K562 (cell line): ENCODE measurements at regions not wholly inside any gene's neighbourhood (a gene's known extent, or its start where the extent isn't known, plus 50 kb on each side); places are given as distances from the start of the nearest gene placed in this dataset.
A peak's percentile ranks its signal among the peaks of the same experiment; 100 is the strongest.

Experiments used
- BDP1 ChIP-seq: IDR thresholded peaks from 3 replicates; pipeline ENCODE4 v1.6.1; 2011; ENCODE audit not compliant: insufficient read length, insufficient read depth
- EGR1 ChIP-seq: fragments of 450-650 bp; conservative IDR thresholded peaks from 2 replicates; pipeline ENCODE4 v1.6.1; 2017; ENCODE audit warnings: mild to moderate bottlenecking
- ESRRA ChIP-seq: fragments of 450-650 bp; IDR thresholded peaks from 2 replicates; pipeline ENCODE4 v1.6.1; 2014; ENCODE audit warnings: low read depth, mild to moderate bottlenecking, moderate library complexity, borderline replicate concordance
- FOXK2 ChIP-seq, 2 experiments: fragments of 450-650 bp; IDR thresholded peaks in 1 of 2; conservative IDR thresholded peaks in 1 of 2; 2 replicates each; pipeline ENCODE4 v1.6.1; 2016; ENCODE audit warnings: low read depth in 2 of 2, mild to moderate bottlenecking in 1 of 2
- FOXP1 ChIP-seq: sonication (generic); formaldehyde crosslinking; IDR thresholded peaks from 2 replicates; pipeline ENCODE4 v1.8.0; 2022; ENCODE audit warnings: mild to moderate bottlenecking, missing genetic modification reagents
- GATA2 ChIP-seq: sonication (generic); formaldehyde crosslinking; IDR thresholded peaks from 2 replicates; pipeline ENCODE4 v1.4.0; 2020; ENCODE audit warnings: mild to moderate bottlenecking, missing genetic modification reagents
- KDM4B ChIP-seq, 2 experiments: fragments of 450-650 bp in 1 of 2; sonication (generic) in 1 of 2; IDR thresholded peaks; 2 replicates each; pipeline ENCODE4 v1.6.1; 2016 to 2017; ENCODE audit warnings: borderline replicate concordance in 2 of 2, antibody characterized with exemption in 1 of 2, low read depth in 1 of 2, mild to moderate bottlenecking in 1 of 2
- KLF6 ChIP-seq: fragments of 250-450 bp; sonication (Bioruptor Pico); IDR thresholded peaks from 2 replicates; pipeline ENCODE4 v1.4.0; 2020; ENCODE audit warnings: mild to moderate bottlenecking, moderate library complexity, borderline replicate concordance
- POLR3A ChIP-seq: IDR thresholded peaks from 2 replicates; pipeline ENCODE4 v1.6.1; 2011; ENCODE audit warnings: borderline replicate concordance, mild to moderate bottlenecking, moderate library complexity; ENCODE audit not compliant: insufficient read length, insufficient read depth; ENCODE audit errors: extremely low read depth
- RUNX1 ChIP-seq: sonication (generic); IDR thresholded peaks from 2 replicates; pipeline ENCODE4 v1.6.1; 2016; ENCODE audit warnings: antibody characterized with exemption, low read depth
- ZBTB17 ChIP-seq: fragments of 450-650 bp; formaldehyde crosslinking; IDR thresholded peaks from 2 replicates; pipeline ENCODE4 v1.4.0; 2020; ENCODE audit warnings: mild to moderate bottlenecking
- ZFP36 ChIP-seq: fragments of 150-350 bp; IDR thresholded peaks from 2 replicates; pipeline ENCODE4 v1.6.1; 2018; ENCODE audit warnings: low read length, low read depth; ENCODE audit not compliant: partially characterized antibody
- ZNF175 ChIP-seq: fragments of 200-800 bp; sonication (Bioruptor generic); IDR thresholded peaks from 2 replicates; pipeline ENCODE4 v1.6.1; 2016; ENCODE audit warnings: low read depth, mild to moderate bottlenecking, missing genetic modification characterization, missing compliant biosample characterization
- ZNF184 ChIP-seq: sonication (generic); formaldehyde crosslinking; IDR thresholded peaks from 2 replicates; pipeline ENCODE4 v1.5.0; 2020; ENCODE audit warnings: missing genetic modification reagents
- ZNF347 ChIP-seq: fragments of 450-650 bp; formaldehyde crosslinking; IDR thresholded peaks from 2 replicates; pipeline ENCODE4 v1.4.0; 2020; ENCODE audit warnings: low read depth, mild to moderate bottlenecking, moderate library complexity
- ZNF644 ChIP-seq: fragments of 200-800 bp; sonication (Bioruptor generic); IDR thresholded peaks from 2 replicates; pipeline ENCODE4 v1.6.1; 2016; ENCODE audit warnings: low read depth, missing genetic modification characterization, missing compliant biosample characterization
- ZSCAN32 ChIP-seq: fragments of 450-650 bp; formaldehyde crosslinking; IDR thresholded peaks from 2 replicates; pipeline ENCODE4 v1.4.0; 2020; ENCODE audit warnings: mild to moderate bottlenecking, moderate library complexity
- TF ChIP-seq, protein P1 (sequence below), 2 experiments: fragments of 450-650 bp; formaldehyde crosslinking in 1 of 2; IDR thresholded peaks; 2 replicates each; pipeline versions ENCODE4 v1.4.0 to v1.6.1; 2014 to 2020; ENCODE audit warnings: mild to moderate bottlenecking in 2 of 2, borderline replicate concordance in 1 of 2, low read depth in 1 of 2
- TF ChIP-seq, protein P2 (sequence below), 2 experiments: IDR thresholded peaks; 2 replicates each; pipeline ENCODE4 v1.6.1; 2011; ENCODE audit warnings: borderline replicate concordance in 1 of 2, control low read depth in 1 of 2, low read depth in 1 of 2, low read length in 1 of 2, mild to moderate bottlenecking in 1 of 2, mixed read lengths in 1 of 2, moderate library complexity in 1 of 2; ENCODE audit not compliant: insufficient read depth in 1 of 2, insufficient read length in 1 of 2, poor library complexity in 1 of 2, severe bottlenecking in 1 of 2; ENCODE audit errors: extremely low read depth in 1 of 2

DNA sequence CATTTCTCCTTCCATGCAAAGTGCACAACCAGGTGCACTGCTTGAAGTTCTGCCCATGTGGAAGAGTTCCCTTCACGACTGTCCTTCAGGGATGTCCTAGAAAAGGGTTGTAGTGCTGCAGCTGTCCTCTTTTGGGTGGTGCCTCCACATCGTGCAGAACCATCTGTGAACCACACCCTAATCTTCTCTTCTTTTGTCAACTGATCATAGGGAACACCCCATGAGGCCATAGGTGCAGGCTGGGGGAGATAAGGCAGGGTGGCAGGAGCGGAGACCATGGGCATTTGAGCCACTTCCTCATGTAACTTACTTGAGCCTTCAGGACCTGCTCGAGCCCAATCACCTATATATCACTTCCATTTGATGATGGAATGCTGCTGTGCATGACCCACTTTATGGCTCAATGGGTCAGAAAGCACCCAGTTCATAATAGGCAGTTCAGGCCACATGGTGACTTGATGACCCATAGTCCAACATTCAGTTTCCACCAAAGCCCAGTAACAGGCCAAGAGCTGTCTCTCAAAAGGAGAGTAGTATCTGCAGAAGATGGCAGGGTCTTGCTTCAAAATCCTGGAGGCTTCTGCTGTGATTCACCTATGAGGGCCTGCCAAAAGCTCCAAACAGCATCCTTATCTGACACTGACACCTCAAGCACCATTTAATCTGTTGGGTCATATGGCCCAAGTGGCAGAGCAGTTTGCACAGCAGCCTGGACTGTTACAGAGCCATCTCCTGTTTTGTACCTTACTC, 84.7 kb upstream of the CYRIA start (continued):
- no peak for TF ChIP-seq ZSCAN32
- TF ChIP-seq EGR1 = no peak
- no peak for TF ChIP-seq FOXP1 (CRISPR knock-in tag)
- TF ChIP-seq BDP1 = no peak
- no peak for TF ChIP-seq POLR3A
- peak; percentile 76 for TF ChIP-seq ESRRA
- no peak for TF ChIP-seq ZNF175 (CRISPR knock-in tag)
- TF ChIP-seq RUNX1 = peak; percentile 62; the same call in 1 of the 2 replicates
- TF ChIP-seq, protein P1, sequence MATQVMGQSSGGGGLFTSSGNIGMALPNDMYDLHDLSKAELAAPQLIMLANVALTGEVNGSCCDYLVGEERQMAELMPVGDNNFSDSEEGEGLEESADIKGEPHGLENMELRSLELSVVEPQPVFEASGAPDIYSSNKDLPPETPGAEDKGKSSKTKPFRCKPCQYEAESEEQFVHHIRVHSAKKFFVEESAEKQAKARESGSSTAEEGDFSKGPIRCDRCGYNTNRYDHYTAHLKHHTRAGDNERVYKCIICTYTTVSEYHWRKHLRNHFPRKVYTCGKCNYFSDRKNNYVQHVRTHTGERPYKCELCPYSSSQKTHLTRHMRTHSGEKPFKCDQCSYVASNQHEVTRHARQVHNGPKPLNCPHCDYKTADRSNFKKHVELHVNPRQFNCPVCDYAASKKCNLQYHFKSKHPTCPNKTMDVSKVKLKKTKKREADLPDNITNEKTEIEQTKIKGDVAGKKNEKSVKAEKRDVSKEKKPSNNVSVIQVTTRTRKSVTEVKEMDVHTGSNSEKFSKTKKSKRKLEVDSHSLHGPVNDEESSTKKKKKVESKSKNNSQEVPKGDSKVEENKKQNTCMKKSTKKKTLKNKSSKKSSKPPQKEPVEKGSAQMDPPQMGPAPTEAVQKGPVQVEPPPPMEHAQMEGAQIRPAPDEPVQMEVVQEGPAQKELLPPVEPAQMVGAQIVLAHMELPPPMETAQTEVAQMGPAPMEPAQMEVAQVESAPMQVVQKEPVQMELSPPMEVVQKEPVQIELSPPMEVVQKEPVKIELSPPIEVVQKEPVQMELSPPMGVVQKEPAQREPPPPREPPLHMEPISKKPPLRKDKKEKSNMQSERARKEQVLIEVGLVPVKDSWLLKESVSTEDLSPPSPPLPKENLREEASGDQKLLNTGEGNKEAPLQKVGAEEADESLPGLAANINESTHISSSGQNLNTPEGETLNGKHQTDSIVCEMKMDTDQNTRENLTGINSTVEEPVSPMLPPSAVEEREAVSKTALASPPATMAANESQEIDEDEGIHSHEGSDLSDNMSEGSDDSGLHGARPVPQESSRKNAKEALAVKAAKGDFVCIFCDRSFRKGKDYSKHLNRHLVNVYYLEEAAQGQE (IDR thresholded peaks at IDR 0.05; ENCODE audit: borderline replicate concordance) = no peak
- TF ChIP-seq, protein P1 (CRISPR knock-in tag; IDR thresholded peaks at IDR 0.05; ENCODE audit: low read depth) = no peak
- TF ChIP-seq KDM4B (IDR thresholded peaks at IDR 0.05; ENCODE audit: borderline replicate concordance in 2 of 2, low read depth in 1 of 2) = no peak
- TF ChIP-seq FOXK2 (conservative IDR thresholded peaks at IDR 0.05 in 1 of 2, IDR thresholded peaks at IDR 0.05 in 1 of 2; ENCODE audit: low read depth in 2 of 2) = no peak
- TF ChIP-seq, protein P2, sequence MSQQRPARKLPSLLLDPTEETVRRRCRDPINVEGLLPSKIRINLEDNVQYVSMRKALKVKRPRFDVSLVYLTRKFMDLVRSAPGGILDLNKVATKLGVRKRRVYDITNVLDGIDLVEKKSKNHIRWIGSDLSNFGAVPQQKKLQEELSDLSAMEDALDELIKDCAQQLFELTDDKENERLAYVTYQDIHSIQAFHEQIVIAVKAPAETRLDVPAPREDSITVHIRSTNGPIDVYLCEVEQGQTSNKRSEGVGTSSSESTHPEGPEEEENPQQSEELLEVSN (IDR thresholded peaks at IDR 0.05; ENCODE audit: borderline replicate concordance in 1 of 2, extremely low read depth in 1 of 2, insufficient read depth in 1 of 2, insufficient read length in 1 of 2, low read depth in 1 of 2, low read length in 1 of 2, poor library complexity in 1 of 2, severe bottlenecking in 1 of 2) = no peak
- TF ChIP-seq GATA2 (CRISPR knock-in tag) = peak; percentile 65
- peak; percentile 55; the same call in 1 of the 2 replicates for TF ChIP-seq ZNF644 (tag)
- no peak for TF ChIP-seq KLF6 (CRISPR knock-in tag)
- no peak for TF ChIP-seq ZNF184 (CRISPR knock-in tag)
- TF ChIP-seq ZBTB17 (CRISPR knock-in tag) = no peak
- no peak for TF ChIP-seq ZNF347 (CRISPR knock-in tag)
- no peak for TF ChIP-seq ZFP36
